ENCODE measurements at regions not wholly inside any gene's neighbourhood (a gene's known extent, or its start where the extent isn't known, plus 50 kb on each side); places are given as distances from the start of the nearest gene placed in this dataset.

DNA sequence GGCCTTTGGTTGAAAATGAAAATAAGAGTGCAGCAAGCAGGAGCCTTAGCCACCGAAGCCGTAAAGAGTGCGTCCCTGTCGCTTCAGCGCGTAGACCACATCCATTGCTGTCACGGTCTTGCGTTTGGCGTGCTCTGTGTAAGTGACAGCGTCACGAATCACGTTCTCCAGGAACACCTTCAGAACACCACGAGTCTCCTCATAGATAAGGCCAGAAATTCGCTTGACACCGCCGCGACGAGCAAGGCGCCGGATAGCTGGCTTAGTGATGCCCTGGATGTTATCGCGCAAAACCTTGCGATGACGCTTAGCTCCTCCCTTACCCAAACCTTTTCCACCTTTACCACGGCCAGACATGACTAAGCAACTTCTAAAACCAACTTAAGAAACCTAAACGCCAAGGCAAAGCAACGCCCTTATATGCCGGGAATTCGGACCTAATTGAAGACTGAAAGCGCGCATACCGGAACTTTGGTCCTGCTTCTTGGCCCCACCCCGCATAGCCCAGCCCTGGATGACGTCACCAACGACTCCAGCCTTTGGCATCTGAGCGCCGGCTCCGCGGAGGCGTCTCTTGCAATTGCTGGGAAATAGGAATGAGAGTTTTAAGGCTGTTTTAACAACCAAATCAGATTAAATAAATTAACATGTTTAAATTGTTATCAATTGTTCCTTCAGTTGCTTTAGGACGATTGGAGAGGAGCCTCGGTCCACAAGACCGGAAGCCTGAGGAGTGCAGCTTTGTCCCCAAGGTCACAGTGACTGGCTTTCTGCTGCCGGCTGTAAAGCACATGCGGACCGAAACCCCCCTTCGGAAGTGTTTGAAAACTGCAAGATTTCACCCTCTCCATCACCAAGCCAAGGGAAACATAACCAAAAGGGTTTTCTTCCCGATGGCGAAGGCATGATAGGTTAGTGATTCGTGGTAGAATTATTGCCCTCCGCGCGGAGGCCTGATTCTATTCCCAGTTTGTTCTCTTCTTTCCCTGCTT is 79.6 kb upstream of the BTN3A2 start:
- peak; percentile 83 for DNase-seq (ENCODE audit: extremely low spot score)
- CTCF ChIA-PET = no interaction called here
- TF ChIP-seq CTBP1 (IDR thresholded peaks at IDR 0.05; ENCODE audit: borderline replicate concordance) (peak; percentile 78), FOXK2 (IDR thresholded peaks at IDR 0.05) (no peak), ELF4 (IDR thresholded peaks at IDR 0.05) (peak; percentile 69; the same call in 1 of the 2 replicates), L3MBTL2 (conservative IDR thresholded peaks at IDR 0.05) (peak; percentile 72)
- TF ChIP-seq, protein P1, sequence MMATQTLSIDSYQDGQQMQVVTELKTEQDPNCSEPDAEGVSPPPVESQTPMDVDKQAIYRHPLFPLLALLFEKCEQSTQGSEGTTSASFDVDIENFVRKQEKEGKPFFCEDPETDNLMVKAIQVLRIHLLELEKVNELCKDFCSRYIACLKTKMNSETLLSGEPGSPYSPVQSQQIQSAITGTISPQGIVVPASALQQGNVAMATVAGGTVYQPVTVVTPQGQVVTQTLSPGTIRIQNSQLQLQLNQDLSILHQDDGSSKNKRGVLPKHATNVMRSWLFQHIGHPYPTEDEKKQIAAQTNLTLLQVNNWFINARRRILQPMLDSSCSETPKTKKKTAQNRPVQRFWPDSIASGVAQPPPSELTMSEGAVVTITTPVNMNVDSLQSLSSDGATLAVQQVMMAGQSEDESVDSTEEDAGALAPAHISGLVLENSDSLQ (IDR thresholded peaks at IDR 0.05) = peak; percentile 54; the same call in 1 of the 2 replicates
- POLR2A ChIA-PET = interaction anchor here (0.7 to 4.3 kb wide), 25 partner anchors 9 to 310 kb away, joined by 3 to 47 read pairs (median 5); a partner anchor contains a TSS

DNA sequence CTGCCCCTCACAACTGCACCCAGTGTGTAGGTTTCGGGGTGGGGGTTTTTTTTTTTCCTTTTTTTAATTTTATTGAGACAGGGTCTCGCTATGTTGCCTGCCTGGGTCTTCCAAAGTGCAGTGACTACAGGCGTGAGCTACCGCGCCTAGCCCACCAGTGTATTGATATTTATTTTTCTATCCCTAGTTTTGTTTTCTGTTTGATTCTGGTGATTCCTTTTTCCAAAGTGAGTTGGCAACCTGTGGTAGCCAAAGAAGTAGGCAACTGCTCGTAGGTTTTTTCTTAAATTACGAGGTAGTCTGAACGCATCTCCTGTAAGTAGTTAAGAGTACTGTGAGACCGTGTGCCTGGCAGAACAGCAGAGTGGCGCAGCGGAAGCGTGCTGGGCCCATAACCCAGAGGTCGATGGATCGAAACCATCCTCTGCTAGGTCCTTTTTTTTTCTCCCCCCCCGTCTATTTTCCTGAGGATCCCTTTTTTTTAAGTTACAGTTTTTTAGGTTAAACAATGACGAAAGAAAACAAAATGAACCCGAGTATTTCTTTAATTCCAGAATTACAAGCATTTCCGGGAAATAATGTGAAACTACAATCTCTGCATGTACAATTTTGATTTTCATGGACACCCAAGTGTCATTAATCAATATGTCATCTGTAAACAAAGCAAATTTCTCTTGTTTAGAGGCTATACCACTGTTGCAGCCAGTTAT is 78.7 kb upstream of the BTN3A2 start:
- peak; percentile 32 for DNase-seq (ENCODE audit: extremely low spot score)
- TF ChIP-seq ARNT (IDR thresholded peaks at IDR 0.05) = no peak
- TF ChIP-seq ELF4 (IDR thresholded peaks at IDR 0.05) = no peak
- TF ChIP-seq ZNF384 (IDR thresholded peaks at IDR 0.05) = peak; percentile 67
- CTCF ChIA-PET = no interaction called here
- POLR2A ChIA-PET = interaction anchor here (1.0 to 4.3 kb wide), 8 partner anchors 10 to 309 kb away, joined by 3 to 47 read pairs (median 13); a partner anchor contains a TSS

DNA sequence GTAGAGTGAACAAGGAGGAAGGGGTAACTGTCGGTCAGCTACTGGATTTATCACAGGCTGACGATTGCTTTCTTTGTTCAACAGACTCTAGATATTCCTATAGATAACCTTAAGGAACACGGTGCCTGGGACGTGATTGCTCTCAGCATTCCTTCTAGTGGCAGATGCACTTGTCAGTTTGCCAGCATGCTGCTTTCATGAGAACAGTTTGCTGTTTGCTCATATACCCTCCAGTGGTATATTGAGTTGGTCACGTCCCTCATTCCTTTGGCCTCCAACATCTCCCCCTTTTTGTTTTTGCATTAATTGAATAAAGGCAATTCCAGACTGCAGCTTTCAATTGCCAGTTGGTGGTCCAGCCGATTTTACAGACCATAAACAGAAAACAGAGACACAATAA is 76.8 kb upstream of the BTN3A2 start:
- CTCF ChIA-PET = interaction anchor here (0.7 kb wide), 1 partner anchor 11 kb away, joined by 3 read pairs; no protein-coding TSS in a partner anchor
- POLR2A ChIA-PET = interaction anchor here (0.6 to 1.3 kb wide), 2 partner anchors 35 to 38 kb away, joined by 3 read pairs; a partner anchor contains a TSS

DNA sequence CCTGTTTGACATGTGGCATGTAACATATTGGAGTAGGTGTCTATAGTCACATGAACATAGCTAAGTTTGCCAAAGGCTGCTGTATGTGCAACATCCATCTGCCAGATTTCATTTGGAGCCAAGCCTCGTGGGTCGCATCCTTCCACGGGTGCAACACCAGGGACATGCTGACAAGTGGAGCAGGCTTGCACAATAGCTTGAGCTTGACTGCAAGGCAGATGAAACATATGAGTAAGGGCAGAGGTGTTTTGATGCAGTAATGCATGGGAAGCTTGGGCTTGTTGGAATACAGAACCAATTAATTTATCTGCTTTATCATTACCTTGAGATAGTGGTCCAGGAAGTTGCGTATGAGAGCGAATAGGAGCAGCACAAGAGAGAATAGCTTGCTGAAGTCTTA is 74.1 kb upstream of the BTN3A2 start:
- POLR2A ChIA-PET = interaction anchor here (1.2 kb wide), 1 partner anchor 19 kb away, joined by 3 read pairs; no protein-coding TSS in a partner anchor
- no peak for DNase-seq (ENCODE audit: extremely low spot score)
- TF ChIP-seq L3MBTL2 (conservative IDR thresholded peaks at IDR 0.05) = no peak
- TF ChIP-seq BHLHE40 (IDR thresholded peaks at IDR 0.05; ENCODE audit: borderline replicate concordance) = no peak
- CTCF ChIA-PET = no interaction called here

More for the DNA sequence above, 76.8 kb upstream of the BTN3A2 start:
- no peak for DNase-seq (ENCODE audit: extremely low spot score)
- no peak for TF ChIP-seq L3MBTL2 (conservative IDR thresholded peaks at IDR 0.05)
- no peak for TF ChIP-seq BHLHE40 (IDR thresholded peaks at IDR 0.05; ENCODE audit: borderline replicate concordance)
- TF ChIP-seq FOXK2 (IDR thresholded peaks at IDR 0.05) = no peak

DNA sequence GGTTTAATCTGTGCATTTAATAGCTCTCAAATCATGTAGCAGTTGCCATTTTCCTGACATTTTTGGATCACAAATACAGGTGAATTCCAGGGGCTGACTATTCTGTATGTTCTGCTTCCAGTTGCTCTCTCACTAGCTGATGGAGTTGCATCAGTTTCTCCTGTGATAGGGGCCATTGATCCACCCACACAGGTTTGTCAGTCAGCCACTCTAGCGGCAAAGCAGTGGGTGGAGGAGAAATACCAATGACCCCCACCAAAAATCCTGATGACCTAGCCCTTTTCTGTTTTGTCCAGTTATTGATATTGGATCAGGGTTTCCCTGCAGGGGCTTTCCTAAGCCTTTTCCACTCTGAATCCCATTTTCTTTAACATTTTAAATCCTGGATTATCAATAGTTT is 72.3 kb upstream of the BTN3A2 start:
- CTCF ChIA-PET = no interaction called here
- no peak for TF ChIP-seq SUZ12 (IDR thresholded peaks at IDR 0.05)
- TF ChIP-seq CTBP1 (IDR thresholded peaks at IDR 0.05; ENCODE audit: borderline replicate concordance) = no peak
- TF ChIP-seq, protein P1 (IDR thresholded peaks at IDR 0.05) = no peak
- TF ChIP-seq ZNF384 (IDR thresholded peaks at IDR 0.05) = no peak
- no peak for TF ChIP-seq HDGF (IDR thresholded peaks at IDR 0.05; ENCODE audit: borderline replicate concordance)
- no peak for TF ChIP-seq ARNT (IDR thresholded peaks at IDR 0.05)
- no peak for TF ChIP-seq ELF4 (IDR thresholded peaks at IDR 0.05)

DNA sequence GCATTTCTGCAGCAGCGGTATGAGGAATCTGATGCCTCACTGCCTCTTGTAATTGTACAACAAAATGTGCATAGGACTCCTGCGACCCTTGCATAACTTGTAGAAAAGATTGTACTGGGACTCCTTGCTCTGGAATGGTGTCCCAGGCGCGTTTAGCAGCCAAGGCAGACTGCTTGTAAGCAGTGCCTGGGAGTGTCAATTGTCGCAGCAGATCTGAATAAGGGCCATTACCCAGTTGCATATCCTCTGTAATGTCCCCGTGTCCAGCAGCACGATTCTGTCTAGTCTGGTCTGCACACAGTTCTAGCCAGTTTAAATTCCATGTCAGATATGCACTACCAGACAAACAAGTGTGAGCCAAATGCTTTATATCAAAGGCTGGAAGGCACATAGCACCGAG is 70.7 kb upstream of the BTN3A2 start:
- CTCF ChIA-PET = no interaction called here

More for the DNA sequence above, 72.3 kb upstream of the BTN3A2 start:
- no peak for DNase-seq (ENCODE audit: extremely low spot score)
- POLR2A ChIA-PET = interaction anchor here (0.6 kb wide), 2 partner anchors 96 to 260 kb away, joined by 3 read pairs; no protein-coding TSS in a partner anchor

More for the DNA sequence above, 70.7 kb upstream of the BTN3A2 start:
- DNase-seq (ENCODE audit: extremely low spot score) = no peak
- TF ChIP-seq SP1 (IDR thresholded peaks at IDR 0.05) (no peak), SUZ12 (IDR thresholded peaks at IDR 0.05) (no peak), BHLHE40 (IDR thresholded peaks at IDR 0.05; ENCODE audit: borderline replicate concordance) (no peak), FOXM1 (IDR thresholded peaks at IDR 0.05; ENCODE audit: borderline replicate concordance) (no peak), L3MBTL2 (conservative IDR thresholded peaks at IDR 0.05) (no peak), ELF4 (IDR thresholded peaks at IDR 0.05) (no peak), ARNT (IDR thresholded peaks at IDR 0.05) (no peak)
- TF ChIP-seq, protein P1 (IDR thresholded peaks at IDR 0.05) = no peak
- POLR2A ChIA-PET = no interaction called here

Measured in HEK293T (cell line).